ENCODE measurements at regions not wholly inside any gene's neighbourhood (a gene's known extent, or its start where the extent isn't known, plus 50 kb on each side); places are given as distances from the start of the nearest gene placed in this dataset.

GRCh38 chr1:93735722-93736121, 54.1 kb upstream of the BCAR3 start:
- POLR2A ChIA-PET = interaction anchor here (1.0 kb wide), 1 partner anchor 54 kb away, joined by 4 read pairs; the partner anchor contains the start of gene BCAR3
- TF ChIP-seq CTCF (IDR thresholded peaks at IDR 0.05) = no peak
- ATAC-seq (ENCODE audit: low read depth) = no peak
- Mint-ChIP-seq H3K27ac (no peak overlapping the region), H3K36me3 (ENCODE audit: low read depth) (no peaks in the 10 kb centered on the region), H3K4me1 (peaks cover 11% of the 10 kb centered on the region), H3K4me3 (no peak overlapping the region), H3K27me3 (no peaks in the 10 kb centered on the region), H3K9me3 (no peaks in the 10 kb centered on the region)
- intact Hi-C loops (cut with micrococcal nuclease) = loop anchor here (1.0 kb wide), 2 partner anchors 79 to 106 kb away; no protein-coding TSS in a partner anchor
- DNase-seq = no peak
- CTCF ChIA-PET = interaction anchor here (0.6 to 6.0 kb wide), 11 partner anchors 10 to 128 kb away, joined by 3 to 50 read pairs (median 4); partner anchors contain the start of gene BCAR3

GRCh38 chr1:93734999-93735398, 53.4 kb upstream of the BCAR3 start:
- POLR2A ChIA-PET = interaction anchor here (0.6 to 1.0 kb wide), 2 partner anchors 54 to 104 kb away, joined by 3 to 4 read pairs; partner anchors contain the start of gene BCAR3
- no peaks in the 10 kb centered on the region for H3K36me3 Mint-ChIP-seq (ENCODE audit: low read depth)
- peaks cover 14% of the 10 kb centered on the region for H3K4me1 Mint-ChIP-seq
- CTCF ChIA-PET = interaction anchor here (0.6 to 6.0 kb wide), 12 partner anchors 9 to 128 kb away, joined by 3 to 50 read pairs (median 4); partner anchors contain the start of gene BCAR3
- H3K9me3 Mint-ChIP-seq = no peaks in the 10 kb centered on the region
- intact Hi-C loops (cut with micrococcal nuclease) = loop anchor here (1.0 kb wide), 2 partner anchors 79 to 106 kb away; no protein-coding TSS in a partner anchor
- ATAC-seq (ENCODE audit: low read depth) (peak; percentile 28), DNase-seq (no peak)
- H3K4me3 Mint-ChIP-seq = no peak overlapping the region
- no peaks in the 10 kb centered on the region for H3K27me3 Mint-ChIP-seq
- no peak overlapping the region for H3K27ac Mint-ChIP-seq
- TF ChIP-seq CTCF (IDR thresholded peaks at IDR 0.05) = no peak

GRCh38 chr1:93733340-93733739, 51.7 kb upstream of the BCAR3 start:
- no peak overlapping the region for H3K27ac Mint-ChIP-seq
- intact Hi-C loops (cut with micrococcal nuclease) = loop anchor here (2.0 kb wide), 3 partner anchors 15 to 41 kb away; no protein-coding TSS in a partner anchor
- TF ChIP-seq CTCF (IDR thresholded peaks at IDR 0.05) = no peak
- ATAC-seq (ENCODE audit: low read depth) (no peak), DNase-seq (no peak)
- no peak overlapping the region for H3K4me3 Mint-ChIP-seq
- peaks cover 19% of the 10 kb centered on the region for H3K4me1 Mint-ChIP-seq
- no peaks in the 10 kb centered on the region for H3K27me3 Mint-ChIP-seq
- CTCF ChIA-PET = interaction anchor here (0.8 to 6.0 kb wide), 3 partner anchors 9 to 103 kb away, joined by 3 to 50 read pairs (median 5); no protein-coding TSS in a partner anchor
- POLR2A ChIA-PET = no interaction called here
- H3K36me3 Mint-ChIP-seq (ENCODE audit: low read depth) = no peaks in the 10 kb centered on the region
- no peaks in the 10 kb centered on the region for H3K9me3 Mint-ChIP-seq

GRCh38 chr1:93732514-93732913, 50.9 kb upstream of the BCAR3 start:
- no peaks in the 10 kb centered on the region for H3K36me3 Mint-ChIP-seq (ENCODE audit: low read depth)
- no peak for TF ChIP-seq CTCF (IDR thresholded peaks at IDR 0.05)
- intact Hi-C loops (cut with micrococcal nuclease) = loop anchor here (1.0 to 2.0 kb wide), 4 partner anchors 16 to 51 kb away; partner anchors contain the start of gene BCAR3
- ChIA-PET CTCF (interaction anchor here (0.8 to 6.0 kb wide), 4 partner anchors 9 to 102 kb away, joined by 3 to 50 read pairs (median 5); partner anchors contain the start of gene BCAR3), POLR2A (interaction anchor here (0.5 to 1.2 kb wide), 4 partner anchors 15 to 44 kb away, joined by 3 to 5 read pairs (median 3); no protein-coding TSS in a partner anchor)
- H3K9me3 Mint-ChIP-seq = no peaks in the 10 kb centered on the region
- ATAC-seq (ENCODE audit: low read depth) (peak; percentile 56), DNase-seq (no peak)
- peaks cover 19% of the 10 kb centered on the region for H3K4me1 Mint-ChIP-seq
- H3K4me3 Mint-ChIP-seq = no peak overlapping the region
- H3K27me3 Mint-ChIP-seq = no peaks in the 10 kb centered on the region
- no peak overlapping the region for H3K27ac Mint-ChIP-seq

Measured in activated B cell treated with CpG ODN at 0.5 μM for 24 hours (primary cell).